Keratinocyte (primary cell): ENCODE measurements at regions not wholly inside any gene's neighbourhood (a gene's known extent, or its start where the extent isn't known, plus 50 kb on each side); places are given as distances from the start of the nearest gene placed in this dataset.

Experiments used
- EZH2 ChIP-seq: IDR thresholded peaks from one replicate; pipeline ENCODE4 v1.6.1; 2012; ENCODE audit warnings: inconsistent platforms, mild to moderate bottlenecking, low read length, moderate library complexity
- TF ChIP-seq, protein P1 (sequence below), 3 experiments: IDR thresholded peaks in 1 of 3; conservative IDR thresholded peaks in 1 of 3; optimal IDR thresholded peaks in 1 of 3; 2 replicates in 2 of 3; 3 replicates in 1 of 3; pipeline versions ENCODE3 to v1.5.1; 2011; ENCODE audit warnings: low read length in 3 of 3, mild to moderate bottlenecking in 3 of 3, moderate library complexity in 2 of 3, control low read depth in 1 of 3, inconsistent platforms in 1 of 3; ENCODE audit not compliant: insufficient read depth in 2 of 3; ENCODE audit errors: extremely low read depth in 1 of 3

DNA sequence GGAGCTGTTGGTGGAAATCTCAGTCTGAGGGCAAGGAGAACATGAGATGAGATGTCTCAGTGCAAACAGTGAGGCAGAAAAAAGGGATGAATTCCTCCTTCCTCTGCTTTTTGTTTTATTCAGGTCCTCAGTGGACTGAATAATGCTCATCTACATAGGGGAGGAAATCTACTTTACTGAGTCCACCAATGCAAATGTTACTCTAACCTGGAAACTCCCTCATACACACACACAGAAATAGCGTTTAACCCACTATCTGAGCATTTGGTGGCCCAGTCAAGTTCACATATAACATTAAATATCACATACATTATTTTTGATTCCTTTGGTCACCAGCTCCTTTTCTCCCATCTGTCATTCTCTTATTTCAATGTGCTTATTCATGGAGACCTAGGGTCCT is 418.8 kb downstream of the TMEM135 start:
- TF ChIP-seq, protein P1, sequence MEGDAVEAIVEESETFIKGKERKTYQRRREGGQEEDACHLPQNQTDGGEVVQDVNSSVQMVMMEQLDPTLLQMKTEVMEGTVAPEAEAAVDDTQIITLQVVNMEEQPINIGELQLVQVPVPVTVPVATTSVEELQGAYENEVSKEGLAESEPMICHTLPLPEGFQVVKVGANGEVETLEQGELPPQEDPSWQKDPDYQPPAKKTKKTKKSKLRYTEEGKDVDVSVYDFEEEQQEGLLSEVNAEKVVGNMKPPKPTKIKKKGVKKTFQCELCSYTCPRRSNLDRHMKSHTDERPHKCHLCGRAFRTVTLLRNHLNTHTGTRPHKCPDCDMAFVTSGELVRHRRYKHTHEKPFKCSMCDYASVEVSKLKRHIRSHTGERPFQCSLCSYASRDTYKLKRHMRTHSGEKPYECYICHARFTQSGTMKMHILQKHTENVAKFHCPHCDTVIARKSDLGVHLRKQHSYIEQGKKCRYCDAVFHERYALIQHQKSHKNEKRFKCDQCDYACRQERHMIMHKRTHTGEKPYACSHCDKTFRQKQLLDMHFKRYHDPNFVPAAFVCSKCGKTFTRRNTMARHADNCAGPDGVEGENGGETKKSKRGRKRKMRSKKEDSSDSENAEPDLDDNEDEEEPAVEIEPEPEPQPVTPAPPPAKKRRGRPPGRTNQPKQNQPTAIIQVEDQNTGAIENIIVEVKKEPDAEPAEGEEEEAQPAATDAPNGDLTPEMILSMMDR (optimal IDR thresholded peaks at IDR 0.05 in 1 of 3, IDR thresholded peaks at IDR 0.05 in 1 of 3, conservative IDR thresholded peaks at IDR 0.05 in 1 of 3; ENCODE audit: extremely low read depth in 1 of 3, insufficient read depth in 2 of 3, low read length in 3 of 3) = no peak
- no peak for TF ChIP-seq EZH2
